Activated T-cell treated with anti-CD3 and anti-CD28 coated beads, Interleukin-2, amount 50 U/mL, for 4 hours (primary cell): ENCODE measurements at regions not wholly inside any gene's neighbourhood (a gene's known extent, or its start where the extent isn't known, plus 50 kb on each side); places are given as distances from the start of the nearest gene placed in this dataset.
"Not testable (repeated sequence)": the region's sequence is repeated elsewhere in the genome, so short reads cannot be mapped to it uniquely, and the experiment has no call there.

Experiments used
- ATAC-seq, 2 donors: fragments of 200-7000 bp; cut with Tn5 transposase; one replicate each; pipeline ENCODE4 v1.10.0; 2021
- DNase-seq: peaks from one replicate; pipeline ENCODE4 v3.0.0-alpha.2; 2020
- H3K27me3 Mint-ChIP-seq: one replicate; pipeline ENCODE4 v1.8.0; 2021; ENCODE audit warnings: low read depth, mixed read lengths
- H3K36me3 Mint-ChIP-seq: one replicate; pipeline ENCODE4 v1.8.0; 2022; ENCODE audit warnings: mixed read lengths; ENCODE audit not compliant: insufficient read depth
- H3K4me1 Mint-ChIP-seq: one replicate; pipeline ENCODE4 v1.8.0; 2021; ENCODE audit warnings: low read depth, mixed read lengths
- H3K4me3 Mint-ChIP-seq: one replicate; pipeline ENCODE4 v1.8.0; 2021; ENCODE audit warnings: mild to moderate bottlenecking, moderate library complexity, mixed read lengths
- H3K9me3 Mint-ChIP-seq: one replicate; pipeline ENCODE4 v1.8.0; 2021; ENCODE audit warnings: mixed read lengths

GRCh38 chr4:128758314-128758922 lies 51.1 kb upstream of the JADE1 start:
- Mint-ChIP-seq H3K4me3 (no peak overlapping the region), H3K9me3 (no peaks in the 10 kb centered on the region), H3K27me3 (no peaks in the 10 kb centered on the region), H3K4me1 (no peaks in the 10 kb centered on the region), H3K36me3 (no peaks in the 10 kb centered on the region)
- DNase-seq, result no peak
- no peak for ATAC-seq

GRCh38 chr4:128757712-128758111 lies 51.8 kb upstream of the JADE1 start:
- H3K27me3 Mint-ChIP-seq, result no peaks in the 10 kb centered on the region
- H3K4me1 Mint-ChIP-seq, result no peaks in the 10 kb centered on the region

GRCh38 chr4:128751354-128751753 lies 58.1 kb upstream of the JADE1 start:
- H3K4me1 Mint-ChIP-seq, result no peaks in the 10 kb centered on the region
- no peak overlapping the region for H3K4me3 Mint-ChIP-seq
- DNase-seq, result no peak
- no peaks in the 10 kb centered on the region for H3K27me3 Mint-ChIP-seq
- H3K36me3 Mint-ChIP-seq, result no peaks in the 10 kb centered on the region
- no peak for ATAC-seq
- H3K9me3 Mint-ChIP-seq, result no peaks in the 10 kb centered on the region

More at GRCh38 chr4:128757712-128758111, 51.8 kb upstream of the JADE1 start:
- ATAC-seq (no peak), DNase-seq (no peak)
- no peaks in the 10 kb centered on the region for H3K36me3 Mint-ChIP-seq
- no peak overlapping the region for H3K4me3 Mint-ChIP-seq
- no peaks in the 10 kb centered on the region for H3K9me3 Mint-ChIP-seq

GRCh38 chr4:128741748-128742147 lies 67.8 kb upstream of the JADE1 start:
- H3K4me3 Mint-ChIP-seq, ATAC-seq, H3K9me3 Mint-ChIP-seq, H3K4me1 Mint-ChIP-seq, H3K36me3 Mint-ChIP-seq, DNase-seq, H3K27me3 Mint-ChIP-seq: not testable (repeated sequence)

GRCh38 chr4:128737098-128737513 lies 72.4 kb upstream of the JADE1 start:
- ATAC-seq (no peak), DNase-seq (no peak)
- H3K4me3 Mint-ChIP-seq, result no peak overlapping the region
- no peaks in the 10 kb centered on the region for H3K4me1 Mint-ChIP-seq
- H3K36me3 Mint-ChIP-seq, result no peaks in the 10 kb centered on the region
- no peaks in the 10 kb centered on the region for H3K27me3 Mint-ChIP-seq
- H3K9me3 Mint-ChIP-seq, result no peaks in the 10 kb centered on the region

GRCh38 chr4:128735714-128736113 lies 73.8 kb upstream of the JADE1 start:
- DNase-seq, result no peak
- Mint-ChIP-seq H3K4me3 (no peak overlapping the region), H3K4me1 (no peaks in the 10 kb centered on the region), H3K9me3 (no peaks in the 10 kb centered on the region), H3K27me3 (no peaks in the 10 kb centered on the region), H3K36me3 (no peaks in the 10 kb centered on the region)
- ATAC-seq, result no peak

- H3K4me3 Mint-ChIP-seq, result no peak overlapping the region
These were observed 81.3 kb upstream of the JADE1 start for GRCh38 chr4:128728190-128728589.

GRCh38 chr4:128727658-128728057 lies 81.8 kb upstream of the JADE1 start:
- no peaks in the 10 kb centered on the region for H3K9me3 Mint-ChIP-seq
- no peak overlapping the region for H3K4me3 Mint-ChIP-seq
- no peak for ATAC-seq
- no peaks in the 10 kb centered on the region for H3K27me3 Mint-ChIP-seq
- no peaks in the 10 kb centered on the region for H3K36me3 Mint-ChIP-seq
- DNase-seq, result no peak
- no peaks in the 10 kb centered on the region for H3K4me1 Mint-ChIP-seq

More at GRCh38 chr4:128728190-128728589, 81.3 kb upstream of the JADE1 start:
- Mint-ChIP-seq H3K4me1 (no peaks in the 10 kb centered on the region), H3K36me3 (no peaks in the 10 kb centered on the region), H3K27me3 (no peaks in the 10 kb centered on the region), H3K9me3 (no peaks in the 10 kb centered on the region)
- no peak for DNase-seq
- ATAC-seq, result no peak

- Mint-ChIP-seq H3K4me1 (no peaks in the 10 kb centered on the region), H3K4me3 (no peak overlapping the region), H3K36me3 (no peaks in the 10 kb centered on the region), H3K9me3 (no peaks in the 10 kb centered on the region), H3K27me3 (peaks cover 4% of the 10 kb centered on the region)
- no peak for DNase-seq
- no peak for ATAC-seq
These were observed 84.0 kb upstream of the JADE1 start for GRCh38 chr4:128725405-128726055.

GRCh38 chr4:128722911-128723310 lies 86.6 kb upstream of the JADE1 start:
- no peak for ATAC-seq
- Mint-ChIP-seq H3K36me3 (no peaks in the 10 kb centered on the region), H3K27me3 (peaks cover 7% of the 10 kb centered on the region), H3K4me3 (no peak overlapping the region), H3K9me3 (no peaks in the 10 kb centered on the region), H3K4me1 (no peaks in the 10 kb centered on the region)
- DNase-seq, result no peak

- peaks cover 7% of the 10 kb centered on the region for H3K27me3 Mint-ChIP-seq
- H3K4me3 Mint-ChIP-seq, result no peak overlapping the region
- DNase-seq (no peak), ATAC-seq (no peak)
- H3K4me1 Mint-ChIP-seq, result no peaks in the 10 kb centered on the region
- H3K36me3 Mint-ChIP-seq, result no peaks in the 10 kb centered on the region
- H3K9me3 Mint-ChIP-seq, result no peaks in the 10 kb centered on the region
These were observed 87.6 kb upstream of the JADE1 start for GRCh38 chr4:128721896-128722295.

GRCh38 chr4:128720270-128720669 lies 89.2 kb upstream of the JADE1 start:
- ATAC-seq (no peak), DNase-seq (no peak)
- Mint-ChIP-seq H3K9me3 (no peaks in the 10 kb centered on the region), H3K27me3 (peaks cover 7% of the 10 kb centered on the region), H3K36me3 (no peaks in the 10 kb centered on the region), H3K4me3 (no peak overlapping the region), H3K4me1 (no peaks in the 10 kb centered on the region)

GRCh38 chr4:128718768-128719167 lies 90.7 kb upstream of the JADE1 start:
- H3K4me3 Mint-ChIP-seq, result no peak overlapping the region
- H3K36me3 Mint-ChIP-seq, result no peaks in the 10 kb centered on the region
- H3K4me1 Mint-ChIP-seq, result no peaks in the 10 kb centered on the region
- peaks cover 7% of the 10 kb centered on the region for H3K27me3 Mint-ChIP-seq
- H3K9me3 Mint-ChIP-seq, result no peaks in the 10 kb centered on the region
- no peak for ATAC-seq
- no peak for DNase-seq

- peaks cover 3% of the 10 kb centered on the region for H3K27me3 Mint-ChIP-seq
- H3K4me3 Mint-ChIP-seq, result no peak overlapping the region
- DNase-seq (no peak), ATAC-seq (no peak)
- no peaks in the 10 kb centered on the region for H3K36me3 Mint-ChIP-seq
- H3K9me3 Mint-ChIP-seq, result no peaks in the 10 kb centered on the region
- peaks cover 6% of the 10 kb centered on the region for H3K4me1 Mint-ChIP-seq
These were observed 93.2 kb upstream of the JADE1 start for GRCh38 chr4:128716338-128716737.

- Mint-ChIP-seq H3K4me3 (no peak overlapping the region), H3K36me3 (no peaks in the 10 kb centered on the region), H3K27me3 (peaks cover 3% of the 10 kb centered on the region), H3K9me3 (no peaks in the 10 kb centered on the region), H3K4me1 (peaks cover 6% of the 10 kb centered on the region)
- DNase-seq (no peak), ATAC-seq (no peak)
These were observed 93.9 kb upstream of the JADE1 start for GRCh38 chr4:128715616-128716015.
